IPS-18c (cell line): ENCODE measurements at regions not wholly inside any gene's neighbourhood (a gene's known extent, or its start where the extent isn't known, plus 50 kb on each side); places are given as distances from the start of the nearest gene placed in this dataset.

Experiments used
- H3K4me3 ChIP-seq: 2 replicates; pipeline ENCODE4 v1.7.0; 2013; ENCODE audit warnings: low read depth, mild to moderate bottlenecking, low read length, moderate library complexity; ENCODE audit not compliant: insufficient read depth
- H3K9me3 ChIP-seq: one replicate; pipeline ENCODE4 v1.6.1; 2013; ENCODE audit warnings: mild to moderate bottlenecking, low read length, moderate library complexity; ENCODE audit not compliant: control insufficient read depth, insufficient read depth

DNA sequence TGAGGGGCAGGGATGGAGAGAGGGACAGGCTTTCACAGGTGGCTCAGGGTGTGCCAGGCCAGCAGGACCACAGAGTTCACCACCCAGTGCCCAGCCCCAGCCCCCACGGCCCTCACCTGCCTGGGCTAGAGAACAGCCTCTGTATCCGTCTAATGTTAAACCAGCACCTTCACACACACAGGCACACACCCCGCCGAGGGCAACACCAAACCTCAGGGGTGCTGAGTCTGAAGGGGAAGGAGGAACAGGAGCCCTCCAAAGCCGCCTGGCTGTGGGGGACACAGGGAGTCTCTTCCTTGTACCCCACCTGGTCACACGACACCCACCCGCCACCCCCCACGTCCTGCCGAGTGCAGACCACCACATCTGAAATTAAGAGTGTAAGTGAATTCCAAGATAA, 205.8 kb upstream of the SALL3 start:
- Histone ChIP-seq H3K9me3 (no peaks in the 10 kb centered on the region), H3K4me3 (no peak overlapping the region)

DNA sequence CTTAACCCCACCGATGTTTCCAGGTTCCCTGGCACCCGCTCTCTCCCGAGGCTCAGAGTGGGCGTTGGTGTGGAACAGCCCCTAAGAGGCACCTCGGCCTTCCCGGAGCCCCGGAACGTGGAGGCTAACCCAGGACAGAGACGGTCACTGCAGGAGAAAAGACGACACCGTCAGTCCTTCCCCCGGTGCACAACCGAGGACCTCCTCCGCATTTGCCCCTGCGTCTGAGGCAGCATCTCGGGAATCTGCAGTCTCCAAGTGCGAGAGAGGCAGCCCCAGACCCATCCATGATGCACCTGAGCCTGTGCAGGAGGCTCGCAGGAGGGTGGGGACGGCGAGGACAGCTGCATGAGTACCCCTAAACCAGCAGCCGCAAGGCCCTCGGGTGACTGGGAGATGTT, 204.9 kb upstream of the SALL3 start:
- Histone ChIP-seq H3K4me3 (no peak overlapping the region), H3K9me3 (no peaks in the 10 kb centered on the region)

DNA sequence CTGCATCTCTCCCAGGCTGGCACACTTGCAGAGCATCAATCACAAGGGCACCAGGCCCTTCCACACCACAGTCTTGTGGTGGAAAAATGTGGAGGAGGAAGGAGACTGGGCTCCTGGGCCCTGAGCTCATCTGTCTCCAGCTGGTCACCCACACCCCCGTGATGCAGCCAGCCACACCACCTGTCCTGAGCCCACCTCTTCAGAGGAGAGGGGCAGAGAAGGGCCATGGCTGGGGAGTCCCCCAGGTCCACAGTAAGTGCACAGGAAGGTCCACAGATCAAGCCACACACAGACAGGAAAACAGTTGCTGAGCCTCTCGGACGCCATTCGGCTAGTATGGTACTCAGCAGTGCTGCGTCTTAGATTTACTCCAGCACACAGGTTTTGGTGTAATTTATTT, 203.5 kb upstream of the SALL3 start:
- H3K9me3 ChIP-seq: no peaks in the 10 kb centered on the region
- no peak overlapping the region for H3K4me3 ChIP-seq

DNA sequence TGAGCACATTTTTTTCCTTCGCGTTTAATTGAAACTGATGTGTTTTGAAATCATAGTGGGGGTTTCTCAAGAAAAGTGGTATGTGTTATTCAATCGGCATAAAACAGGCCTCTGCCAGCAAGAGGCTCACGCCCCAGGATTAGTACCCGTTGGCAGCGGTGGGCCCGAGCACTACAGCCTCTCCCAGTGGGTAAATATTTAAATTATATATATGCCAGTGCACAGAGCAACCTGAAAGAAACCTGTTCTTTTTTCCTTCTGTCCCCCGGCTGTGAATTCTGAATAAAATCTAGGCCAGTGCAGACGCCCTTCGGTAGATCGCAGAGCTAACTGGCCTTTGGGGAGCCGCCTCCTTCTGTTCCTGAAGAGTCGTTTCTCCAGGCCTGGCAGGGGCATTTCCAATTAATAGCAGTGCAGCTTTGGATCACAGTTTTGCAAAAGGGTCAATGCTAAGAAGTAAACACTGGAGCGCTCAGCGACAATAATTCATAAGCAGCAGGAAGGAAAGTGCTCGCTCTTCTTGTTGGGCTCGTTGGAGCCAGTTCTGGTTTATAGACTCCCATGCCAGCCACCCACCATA, 202.8 kb upstream of the SALL3 start:
- Histone ChIP-seq H3K9me3 (no peaks in the 10 kb centered on the region), H3K4me3 (no peak overlapping the region)

DNA sequence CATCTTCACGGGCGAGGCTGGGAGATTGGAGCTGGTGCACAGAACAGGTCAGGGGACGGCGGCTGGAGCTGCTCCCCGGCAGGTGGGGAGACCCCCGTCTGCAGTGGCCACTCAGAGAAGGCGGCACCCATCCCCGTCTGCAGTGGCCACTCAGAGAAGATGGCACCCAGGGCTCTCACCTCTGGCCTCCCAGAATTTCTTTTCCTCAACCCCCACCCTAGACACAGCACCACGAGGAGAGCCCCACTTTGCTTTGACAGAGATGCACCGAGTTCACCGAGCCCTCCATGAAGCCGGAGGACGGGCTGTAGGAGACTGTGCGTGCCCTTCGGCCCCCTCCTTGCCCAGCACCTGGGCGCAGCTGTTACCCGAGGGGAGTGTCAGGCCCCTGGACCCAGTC, 201.6 kb upstream of the SALL3 start:
- H3K4me3 ChIP-seq: no peak overlapping the region
- no peaks in the 10 kb centered on the region for H3K9me3 ChIP-seq

DNA sequence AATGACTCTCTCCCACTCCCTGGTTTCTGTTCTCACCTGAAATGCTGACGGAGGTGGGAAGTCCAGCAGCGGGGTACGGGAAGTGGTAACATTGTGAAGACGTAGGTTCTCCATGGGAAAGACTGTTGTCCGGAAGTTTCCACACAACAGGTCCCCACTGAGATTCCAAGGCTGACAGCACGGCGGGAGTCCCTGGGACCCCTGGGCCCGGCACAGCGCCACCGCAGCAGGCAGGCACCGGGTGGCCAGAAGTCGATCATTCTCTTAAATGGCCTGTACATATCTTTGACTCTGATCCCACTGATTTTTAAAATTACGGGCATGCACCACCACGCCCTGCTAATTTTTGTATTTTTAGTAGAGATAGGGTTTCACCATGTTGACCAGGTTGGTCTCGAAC, 201.0 kb upstream of the SALL3 start:
- Histone ChIP-seq H3K4me3 (no peak overlapping the region), H3K9me3 (no peaks in the 10 kb centered on the region)

DNA sequence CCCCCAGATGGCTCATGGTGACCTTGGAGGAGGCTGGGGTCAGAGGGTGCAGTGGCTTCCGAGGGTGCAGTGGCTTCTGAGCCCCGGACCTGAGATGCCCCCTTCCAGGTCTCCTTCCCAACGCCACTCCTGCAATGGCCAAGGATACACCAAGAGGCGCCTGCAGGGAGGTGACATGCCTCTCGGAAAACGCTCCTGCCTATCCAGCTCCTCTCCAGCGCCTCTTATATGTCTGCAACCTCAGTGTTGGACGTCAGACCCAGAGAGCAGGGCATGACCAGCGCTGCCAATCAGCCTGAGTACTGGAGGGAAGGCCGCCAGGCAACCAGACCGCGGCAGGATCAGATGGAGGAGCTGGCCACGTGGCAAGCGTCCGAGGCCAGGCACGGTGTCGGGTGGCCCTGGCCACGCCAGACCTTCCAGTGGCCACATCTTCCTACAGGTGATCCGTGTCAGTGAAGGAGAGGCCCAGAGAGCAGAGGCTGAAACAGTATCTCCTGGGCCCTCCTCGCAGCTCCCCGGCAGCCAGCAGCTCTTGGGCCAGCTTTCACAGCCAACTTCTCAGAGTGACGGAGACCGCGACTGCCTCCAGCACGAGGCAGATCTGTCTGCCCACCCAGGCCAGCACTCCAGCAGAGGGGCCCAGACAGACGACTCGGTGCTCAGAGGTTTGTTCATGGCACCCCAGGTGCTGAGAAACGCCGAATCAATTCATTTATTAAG, 199.5 kb upstream of the SALL3 start:
- no peaks in the 10 kb centered on the region for H3K9me3 ChIP-seq
- no peak overlapping the region for H3K4me3 ChIP-seq

DNA sequence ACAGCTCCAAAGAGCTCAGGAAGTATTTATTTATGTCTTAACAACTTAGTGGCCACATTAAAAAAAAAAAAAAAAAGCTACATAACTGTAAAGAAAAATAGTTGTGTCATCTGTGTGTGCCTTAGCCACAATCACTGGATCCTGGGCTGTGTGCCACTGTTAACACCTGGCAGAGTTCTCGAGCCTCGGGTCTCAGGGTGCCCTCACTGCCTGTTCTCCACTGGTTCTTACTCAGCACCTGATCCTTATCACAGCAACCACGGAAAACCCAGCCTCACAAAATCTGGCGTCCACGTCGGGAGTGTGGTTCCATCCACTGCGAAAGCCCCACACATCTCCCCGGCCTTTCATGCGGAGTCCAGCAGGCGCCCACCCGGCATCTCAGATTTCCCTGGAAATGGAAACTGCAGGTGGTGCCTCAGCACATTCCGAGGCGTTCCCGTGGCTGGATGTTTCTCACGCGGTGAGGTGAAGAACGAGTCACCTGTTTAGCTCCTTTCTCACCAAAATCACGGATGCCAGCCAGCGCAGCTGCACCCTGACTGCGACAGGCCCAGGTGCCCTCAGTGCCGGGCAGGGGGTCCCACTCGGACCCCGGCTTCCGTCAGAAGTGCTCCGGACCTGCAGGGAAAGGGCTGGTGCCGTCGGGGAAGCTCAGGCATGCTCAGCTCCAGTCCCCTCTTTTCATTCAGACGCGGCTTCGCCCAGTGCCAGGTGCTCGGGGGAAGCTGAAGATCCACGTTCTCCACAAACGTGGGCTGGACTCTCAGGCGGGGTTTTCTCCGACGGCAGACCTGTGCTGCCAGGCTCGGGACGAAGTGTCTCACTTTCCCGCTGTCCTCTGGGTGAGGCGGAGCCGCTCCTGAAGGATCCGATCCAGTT, 198.7 kb upstream of the SALL3 start:
- Histone ChIP-seq H3K9me3 (no peaks in the 10 kb centered on the region), H3K4me3 (no peak overlapping the region)

DNA sequence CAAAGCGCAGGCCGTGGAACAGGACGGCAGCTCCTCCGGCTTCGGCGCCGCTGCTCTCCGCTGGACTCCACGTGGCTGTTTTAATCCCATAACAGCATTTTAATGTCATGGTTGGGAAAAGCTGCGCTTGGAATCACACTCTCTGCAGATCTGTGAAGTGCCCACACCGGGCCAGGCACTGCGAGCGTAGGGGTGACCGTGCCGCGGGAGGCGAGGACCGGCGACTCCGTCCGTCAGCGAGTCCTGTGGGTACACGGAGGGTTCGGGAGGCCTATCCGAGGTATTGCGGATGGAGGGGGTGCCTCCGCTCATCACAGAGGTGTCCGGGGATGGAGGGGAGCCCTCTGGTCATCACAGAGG, 198.0 kb upstream of the SALL3 start:
- H3K9me3 ChIP-seq: no peaks in the 10 kb centered on the region
- no peak overlapping the region for H3K4me3 ChIP-seq

DNA sequence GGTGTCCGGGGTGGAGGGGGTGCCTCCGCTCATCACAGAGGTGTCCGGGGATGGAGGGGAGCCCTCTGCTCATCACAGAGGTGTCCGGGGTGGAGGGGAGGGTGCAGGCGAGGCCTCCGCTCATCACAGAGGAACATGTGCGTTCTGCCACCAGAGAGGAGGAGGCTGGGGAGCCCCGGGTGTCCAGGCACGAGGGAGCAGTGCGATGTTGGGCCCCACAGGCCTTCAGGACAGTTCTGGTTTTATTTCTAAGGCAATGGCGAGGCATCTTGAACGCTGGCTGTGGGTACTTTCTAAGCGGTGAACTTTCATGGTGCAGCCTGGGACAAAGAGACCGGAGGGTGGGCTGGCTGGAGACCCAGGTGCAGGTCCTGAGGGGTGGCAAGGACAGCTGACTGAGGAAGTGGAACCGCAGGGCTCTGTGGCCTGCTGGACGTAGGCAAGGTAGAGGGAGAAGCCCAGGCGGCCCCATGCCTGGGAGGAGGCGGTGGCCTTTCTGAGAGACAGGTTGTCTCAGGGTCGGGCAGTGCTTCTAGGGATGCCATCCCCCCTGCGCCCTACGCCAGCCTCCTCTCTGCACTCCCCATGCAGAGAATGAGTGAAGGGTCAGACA, 196.6 kb upstream of the SALL3 start:
- H3K9me3 ChIP-seq: no peaks in the 10 kb centered on the region
- no peak overlapping the region for H3K4me3 ChIP-seq

DNA sequence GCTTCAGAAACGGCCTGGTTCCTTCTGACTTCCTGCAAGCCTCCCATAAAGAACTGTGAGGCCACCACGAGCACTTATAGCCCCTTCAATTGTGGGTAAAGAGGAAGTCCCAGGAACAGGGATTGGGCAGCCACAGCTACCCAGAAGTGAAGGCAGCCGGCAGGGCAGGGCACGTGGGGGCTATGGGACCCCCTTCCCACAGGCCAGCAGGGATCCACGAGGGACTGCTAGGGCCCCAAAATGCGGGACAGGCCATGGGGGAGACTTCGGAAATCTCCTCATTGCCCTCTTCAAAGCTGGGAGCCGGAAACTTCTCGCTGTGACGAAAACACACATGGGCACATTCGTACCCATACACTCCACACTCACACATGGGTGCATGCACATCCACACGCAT, 196.1 kb upstream of the SALL3 start:
- Histone ChIP-seq H3K9me3 (no peaks in the 10 kb centered on the region), H3K4me3 (no peak overlapping the region)

DNA sequence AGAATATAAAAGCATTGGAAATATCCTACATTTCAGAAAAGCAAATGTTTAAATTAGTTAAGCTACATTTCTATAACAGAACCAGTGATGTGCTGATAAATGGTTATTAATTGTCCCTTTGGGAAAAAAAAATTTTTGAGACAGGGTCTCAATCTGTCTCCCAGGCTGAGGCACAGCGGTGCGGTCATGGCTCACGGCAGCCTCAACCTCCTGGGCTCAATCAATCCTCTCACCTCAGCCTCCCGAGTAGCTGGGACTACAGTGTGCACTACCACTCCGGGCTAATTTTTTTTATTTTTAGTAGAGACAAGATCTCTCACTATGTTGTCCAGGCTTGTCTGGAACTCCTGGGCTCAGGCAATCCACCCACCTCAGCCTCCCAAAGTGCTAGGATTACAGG, 194.8 kb upstream of the SALL3 start:
- Histone ChIP-seq H3K4me3 (no peak overlapping the region), H3K9me3 (no peaks in the 10 kb centered on the region)

DNA sequence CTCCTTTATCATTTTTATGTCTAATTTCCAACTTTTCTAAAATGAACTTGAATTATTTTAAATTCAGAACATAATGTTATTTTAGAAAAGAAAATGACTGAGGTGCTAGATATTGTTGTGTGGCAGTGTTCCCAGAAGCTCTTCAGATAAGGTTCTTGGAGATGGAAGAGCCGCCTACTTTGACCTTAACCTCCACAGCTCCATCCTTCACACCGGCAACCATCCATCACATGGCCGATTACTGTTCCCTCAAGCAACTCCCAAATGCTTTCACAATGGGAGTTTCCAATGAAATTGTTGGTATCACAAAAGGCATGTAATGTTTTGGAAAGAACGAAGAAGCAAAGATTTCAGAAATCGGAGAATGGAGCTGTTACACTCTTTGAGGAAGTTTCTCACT, 193.9 kb upstream of the SALL3 start:
- H3K9me3 ChIP-seq: no peaks in the 10 kb centered on the region

DNA sequence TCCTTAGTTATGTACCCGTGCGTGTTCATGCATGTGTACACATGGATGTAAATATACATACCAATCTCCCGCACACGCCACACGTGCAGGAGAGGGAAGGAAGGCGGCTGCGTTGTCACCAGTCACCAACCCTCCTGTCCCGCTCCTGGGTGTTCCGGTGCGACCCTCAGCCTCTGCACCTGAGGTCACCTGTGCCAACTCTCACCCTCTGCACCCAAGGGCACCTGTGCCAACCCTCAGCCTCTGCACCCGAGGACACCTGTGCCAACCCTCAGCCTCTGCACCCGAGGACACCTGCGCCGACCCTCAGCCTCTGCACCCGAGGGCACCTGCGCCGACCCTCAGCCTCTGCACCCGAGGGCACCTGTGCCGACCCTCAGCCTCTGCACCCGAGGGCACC, 192.8 kb upstream of the SALL3 start:
- Histone ChIP-seq H3K9me3 (no peaks in the 10 kb centered on the region), H3K4me3 (no peak overlapping the region)

More for the DNA sequence above, 193.9 kb upstream of the SALL3 start:
- no peak overlapping the region for H3K4me3 ChIP-seq

DNA sequence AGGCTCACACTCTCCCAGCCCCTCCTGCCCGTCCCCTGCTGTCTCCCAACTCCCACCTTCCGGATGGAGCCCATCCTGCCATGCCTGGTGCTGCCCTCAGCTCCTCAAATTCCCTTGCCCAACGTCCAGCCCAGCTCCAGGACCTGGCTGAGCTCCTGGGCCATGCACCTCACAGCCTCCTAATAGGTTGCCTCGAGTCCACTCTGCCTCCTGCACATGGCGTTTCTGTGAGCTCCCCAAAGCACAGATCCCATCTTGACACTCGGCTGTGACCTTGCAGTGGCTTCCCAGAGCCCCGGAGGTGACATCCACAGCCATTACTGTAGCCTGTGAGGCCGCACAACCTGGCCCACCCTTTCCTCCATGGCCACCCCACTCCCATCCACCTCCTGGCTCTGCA, 191.9 kb upstream of the SALL3 start:
- H3K4me3 ChIP-seq: no peak overlapping the region
- H3K9me3 ChIP-seq: no peaks in the 10 kb centered on the region

DNA sequence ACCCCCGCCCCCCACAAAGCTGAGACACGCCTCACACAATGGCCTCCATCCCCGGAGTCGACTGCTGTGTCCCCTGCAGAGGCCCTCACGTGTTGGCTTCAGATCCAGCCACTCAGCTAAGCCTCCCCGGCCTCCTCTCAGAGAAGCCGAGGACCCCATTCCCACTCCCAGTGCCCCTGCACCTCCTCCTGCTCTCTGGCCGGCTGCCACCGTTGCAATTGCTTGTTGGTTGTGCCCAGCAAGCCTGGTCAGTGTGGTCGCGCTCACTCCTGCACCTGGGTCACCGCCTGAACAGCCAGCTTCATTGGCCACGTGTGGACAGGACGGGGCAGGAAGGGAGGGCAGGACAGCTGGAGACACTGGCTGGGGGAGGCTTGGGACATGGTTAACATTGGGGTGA, 191.5 kb upstream of the SALL3 start:
- H3K9me3 ChIP-seq: no peaks in the 10 kb centered on the region
- H3K4me3 ChIP-seq: no peak overlapping the region

DNA sequence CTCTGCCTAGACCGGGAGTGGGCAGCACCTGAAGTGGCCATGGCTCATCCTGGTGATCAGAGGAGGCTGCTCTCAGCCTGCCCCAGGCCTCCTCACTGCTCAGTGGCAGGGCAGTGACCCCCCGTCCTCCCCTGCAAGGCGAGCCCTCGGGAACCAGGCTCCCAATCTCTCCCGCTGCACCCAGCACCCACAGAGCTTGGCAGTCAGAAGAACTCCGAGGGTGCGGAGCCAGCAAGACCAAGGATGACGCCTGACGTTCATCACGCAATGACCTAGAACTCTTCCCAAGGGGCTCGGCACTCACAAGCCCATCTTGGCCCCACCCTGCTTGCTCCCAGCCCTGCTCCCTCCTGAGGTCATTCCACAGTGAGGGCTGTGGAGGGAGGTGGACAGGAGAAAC, 189.8 kb upstream of the SALL3 start:
- H3K9me3 ChIP-seq: no peaks in the 10 kb centered on the region
- no peak overlapping the region for H3K4me3 ChIP-seq

DNA sequence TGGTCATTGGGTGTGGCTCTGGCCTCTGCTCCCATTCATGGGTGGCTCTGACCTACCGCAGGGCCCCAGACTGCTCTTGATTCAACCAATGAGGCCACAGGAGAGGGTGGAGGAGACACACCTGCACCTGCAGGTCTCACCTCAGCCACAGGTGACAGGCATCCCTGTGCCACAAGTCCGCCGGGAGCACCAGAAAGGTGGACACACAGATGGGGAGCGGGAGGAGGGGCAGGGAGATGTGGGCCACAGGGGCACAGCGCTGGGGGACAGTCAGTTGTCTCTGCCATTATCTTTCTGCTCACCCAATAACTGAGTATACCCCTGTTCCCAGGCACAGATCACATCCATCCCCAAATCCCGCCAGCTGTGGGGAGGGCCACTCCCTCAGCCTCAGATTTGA, 189.1 kb upstream of the SALL3 start:
- Histone ChIP-seq H3K9me3 (no peaks in the 10 kb centered on the region), H3K4me3 (no peak overlapping the region)
